Islet precursor cell (in vitro differentiated cells): ENCODE measurements at regions not wholly inside any gene's neighbourhood (a gene's known extent, or its start where the extent isn't known, plus 50 kb on each side); places are given as distances from the start of the nearest gene placed in this dataset.
"Not testable (repeated sequence)": the region's sequence is repeated elsewhere in the genome, so short reads cannot be mapped to it uniquely, and the experiment has no call there.

Experiments used
- DNase-seq: peaks from one replicate; pipeline ENCODE4 v3.0.0-alpha.2; 2018

DNA sequence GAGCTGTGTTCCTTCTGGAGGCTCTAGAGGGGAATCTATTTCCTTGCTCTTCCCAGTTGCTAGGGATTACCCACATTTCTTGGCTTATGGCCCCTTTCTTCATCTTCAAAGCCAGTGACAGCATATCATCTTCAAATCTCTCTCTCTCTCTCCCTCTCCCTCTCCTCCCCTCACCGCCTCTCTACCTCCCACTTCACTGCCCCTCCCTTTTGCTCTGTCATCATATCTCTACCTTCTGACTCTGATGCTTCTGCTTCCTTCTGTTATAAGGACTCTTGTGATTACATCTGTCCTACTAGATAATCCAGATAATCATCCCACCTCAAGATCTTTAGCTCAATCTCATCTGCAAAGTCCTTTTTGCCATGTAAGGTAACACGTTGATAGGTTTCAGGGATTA lies 93.1 kb upstream of the TEX13D start:
- DNase-seq: no peak

DNA sequence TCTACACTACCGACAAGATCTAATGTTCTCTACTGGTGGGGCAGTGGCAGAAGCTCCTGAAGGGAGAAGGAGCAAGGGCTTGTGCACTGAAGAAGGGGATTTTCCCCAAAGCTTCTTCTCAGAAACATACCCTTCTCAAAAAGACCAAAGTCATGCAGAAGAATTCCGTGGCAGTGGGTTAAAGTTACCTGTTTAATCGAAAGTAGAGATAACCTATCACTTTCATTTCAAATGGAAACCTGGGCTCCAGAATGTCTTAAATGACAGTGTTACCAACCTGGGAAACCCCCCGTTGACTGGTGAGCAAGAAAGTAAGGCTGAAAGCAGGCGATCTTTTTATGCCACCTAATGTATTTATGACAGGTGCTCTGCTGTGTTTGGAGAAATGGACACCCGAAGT lies 92.5 kb upstream of the TEX13D start:
- no peak for DNase-seq

DNA sequence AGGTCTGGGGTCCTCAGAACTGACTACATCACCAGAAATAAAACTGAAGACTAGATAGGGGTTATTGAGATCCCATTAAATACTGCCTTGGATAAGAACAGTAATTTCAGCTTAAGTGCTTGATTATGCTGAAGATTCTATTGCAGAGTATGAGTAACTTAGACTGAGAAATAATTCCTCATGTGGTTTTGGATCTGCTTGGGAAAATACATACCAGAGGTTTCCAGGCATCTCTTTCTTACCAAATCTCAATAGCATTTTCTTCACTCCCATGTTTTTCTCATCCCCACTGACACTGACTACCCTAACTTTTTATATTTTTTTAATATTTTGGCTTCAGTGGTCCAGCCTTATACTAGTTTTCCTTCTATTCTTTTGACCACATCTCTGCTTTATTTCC lies 92.0 kb upstream of the TEX13D start:
- DNase-seq: no peak

DNA sequence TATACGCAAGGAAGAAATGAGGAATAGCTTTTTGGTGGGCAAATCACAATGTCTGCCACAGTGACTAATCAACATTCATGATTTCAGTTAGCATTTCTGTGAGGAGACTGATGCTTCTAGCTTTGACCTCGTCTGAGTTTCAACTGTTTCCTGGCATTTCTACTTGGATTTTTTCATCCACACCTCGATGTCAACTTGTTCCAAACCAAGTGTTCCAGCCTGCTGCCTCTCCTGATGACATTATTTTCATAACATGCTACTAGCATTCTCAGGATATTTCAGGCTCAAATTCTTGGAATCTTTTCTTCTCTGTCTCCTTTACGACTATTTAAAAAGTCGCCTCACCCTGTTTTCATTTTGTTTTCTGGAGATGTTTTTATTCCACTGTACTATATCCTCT lies 90.3 kb upstream of the TEX13D start:
- DNase-seq: no peak

DNA sequence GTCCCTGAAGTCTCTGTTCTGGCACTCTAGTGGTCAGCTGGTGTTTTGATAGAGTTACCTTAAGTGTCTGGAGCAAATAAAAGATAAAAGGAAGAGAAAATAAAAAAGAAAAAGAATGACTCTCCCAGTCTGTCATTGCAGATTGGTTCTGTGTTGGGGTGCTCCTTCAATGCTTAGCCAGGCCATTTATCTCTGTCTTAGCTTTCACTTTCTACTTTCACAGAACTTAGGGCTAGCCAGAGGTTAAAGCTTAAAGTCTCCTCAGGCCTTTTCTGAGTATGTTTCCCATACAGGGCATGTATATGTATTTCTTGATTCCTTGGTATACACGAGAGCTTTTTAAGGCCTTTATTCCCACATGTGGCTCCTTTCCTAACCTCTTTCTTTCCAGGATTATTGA lies 83.1 kb upstream of the TEX13D start:
- no peak for DNase-seq

DNA sequence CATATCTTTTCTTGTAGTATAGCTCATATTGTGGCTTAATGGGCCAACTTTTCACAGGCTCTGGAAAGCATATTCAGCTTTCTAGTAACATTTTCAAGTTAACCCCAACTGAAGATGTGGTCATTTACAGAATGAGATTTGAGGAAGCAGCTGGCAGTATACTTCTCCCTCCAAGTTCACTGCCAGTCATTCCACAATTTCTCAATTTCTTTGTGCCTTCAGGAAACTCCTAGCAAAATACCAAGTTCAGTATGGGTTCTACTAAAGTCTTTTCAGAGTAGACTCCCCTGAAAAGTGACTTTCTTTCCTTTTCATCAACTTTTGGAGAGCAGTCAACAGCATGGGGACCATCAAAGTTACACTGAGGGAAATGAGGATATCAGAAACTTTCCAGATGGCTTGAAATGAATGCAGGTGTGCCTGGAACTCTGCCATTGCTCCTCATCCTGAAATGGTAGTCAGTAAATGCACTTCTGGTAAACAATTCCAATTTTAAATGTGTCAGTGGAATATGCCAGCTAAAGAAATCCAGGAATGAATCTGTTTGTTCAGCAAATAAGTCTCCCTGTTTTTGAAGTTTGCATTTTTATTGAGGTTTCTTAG lies 81.5 kb upstream of the TEX13D start:
- DNase-seq: no peak

DNA sequence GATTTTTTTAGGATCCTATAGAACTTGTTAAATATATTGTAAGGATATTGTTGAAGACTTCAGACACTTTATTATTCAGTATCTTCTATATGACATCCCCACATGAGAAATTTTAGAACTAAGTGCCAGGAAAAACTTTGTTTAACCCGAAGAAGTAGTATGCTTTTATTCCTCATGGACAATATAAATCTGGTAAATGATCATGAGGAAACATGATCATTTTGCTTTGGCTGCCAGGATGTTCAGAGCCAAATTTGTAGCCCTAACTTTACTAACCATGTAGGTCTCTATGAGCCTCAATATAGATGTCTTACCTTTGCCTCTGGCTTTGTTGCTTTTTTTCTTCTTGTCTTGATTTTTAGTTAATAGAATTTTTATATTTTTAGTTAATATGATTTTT lies 77.8 kb upstream of the TEX13D start:
- DNase-seq: no peak

DNA sequence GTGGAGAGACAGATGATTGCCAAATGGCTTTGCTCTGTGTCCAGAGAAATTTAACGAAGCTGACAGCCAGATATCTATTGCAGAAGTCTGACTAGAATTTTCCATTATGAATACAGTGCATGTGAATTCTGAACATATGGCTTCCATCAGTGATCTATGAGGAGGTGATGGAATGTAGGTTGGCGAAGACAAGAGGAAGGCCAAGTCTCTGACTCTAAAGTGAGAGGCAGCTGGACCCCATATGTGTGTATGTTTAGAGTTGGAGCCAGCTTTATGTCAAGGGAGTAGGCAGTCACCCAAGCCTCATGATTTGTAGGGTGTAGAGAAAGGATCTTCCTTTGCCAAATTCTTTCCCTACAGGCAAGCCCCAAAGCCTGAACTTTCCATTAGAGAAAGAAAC lies 76.2 kb upstream of the TEX13D start:
- no peak for DNase-seq

DNA sequence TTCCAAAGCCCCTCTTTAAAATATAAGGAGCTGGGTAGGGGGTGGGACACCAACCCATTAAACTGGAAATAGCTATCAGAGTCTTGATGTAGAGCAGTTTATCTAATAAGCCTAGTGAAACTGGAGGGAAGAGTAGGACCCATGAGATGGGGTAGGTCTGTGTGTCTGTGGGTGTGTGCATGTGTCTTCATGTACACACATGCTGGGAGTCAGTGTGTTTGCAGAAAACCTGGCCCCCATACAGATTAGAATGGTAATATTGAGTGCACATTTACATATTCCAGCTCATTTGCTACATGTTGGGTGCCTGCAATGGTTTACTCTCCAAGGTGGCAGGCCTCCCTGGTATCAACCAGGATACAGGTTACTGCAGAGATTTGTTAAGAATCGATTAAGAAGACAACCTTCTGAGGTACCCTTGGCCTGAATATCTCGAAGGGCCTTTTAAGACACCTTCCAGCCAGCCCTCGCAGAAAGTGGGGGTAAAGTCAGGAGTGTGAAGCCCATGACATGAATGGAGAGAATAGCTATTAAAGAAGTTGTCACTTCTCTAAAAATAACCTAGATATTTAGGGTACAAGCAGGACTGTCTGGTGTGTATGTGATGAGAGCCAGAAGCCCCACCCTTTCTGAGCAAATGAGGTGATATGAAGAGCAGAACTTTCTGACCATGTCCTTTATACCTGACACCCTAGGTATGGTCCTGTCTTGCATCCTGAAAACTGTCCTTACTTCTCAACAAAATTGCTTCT lies 75.7 kb upstream of the TEX13D start:
- no peak for DNase-seq

DNA sequence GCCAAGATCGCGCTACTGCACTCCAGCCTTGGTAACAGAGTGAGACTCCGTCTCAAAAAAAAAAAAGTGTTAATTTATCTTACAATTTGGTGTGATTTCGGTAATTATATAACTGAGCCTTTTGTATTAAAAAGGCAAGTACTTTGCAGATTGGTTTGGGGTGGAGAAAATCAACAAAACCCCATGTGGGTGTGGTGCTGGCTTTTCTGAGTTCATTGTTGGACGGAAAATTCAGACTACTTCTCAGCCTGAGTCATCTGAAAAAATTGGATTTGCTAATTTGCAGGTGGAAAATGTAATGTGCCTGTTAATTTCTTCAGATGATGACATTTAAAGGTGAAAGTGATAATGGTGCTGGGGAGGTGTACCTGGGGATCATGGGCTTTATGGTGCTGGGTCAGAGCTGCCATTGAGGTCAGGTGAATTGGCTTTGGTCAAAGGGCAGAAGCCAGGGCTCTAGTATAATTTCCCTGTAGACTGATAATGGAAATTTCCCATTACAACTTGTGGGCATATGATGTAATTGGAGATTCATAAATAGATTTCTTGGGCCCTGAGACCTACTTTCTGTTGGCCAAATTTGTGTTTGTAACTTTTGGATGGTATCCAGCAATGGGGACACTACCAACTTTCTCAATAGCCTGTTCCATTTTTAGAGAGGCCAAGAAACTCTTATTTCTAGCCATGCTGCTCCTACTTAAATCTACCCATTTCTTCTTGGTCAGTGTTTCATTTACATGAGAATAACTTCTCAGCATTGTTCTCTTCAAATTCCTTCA lies 74.3 kb upstream of the TEX13D start:
- no peak for DNase-seq

DNA sequence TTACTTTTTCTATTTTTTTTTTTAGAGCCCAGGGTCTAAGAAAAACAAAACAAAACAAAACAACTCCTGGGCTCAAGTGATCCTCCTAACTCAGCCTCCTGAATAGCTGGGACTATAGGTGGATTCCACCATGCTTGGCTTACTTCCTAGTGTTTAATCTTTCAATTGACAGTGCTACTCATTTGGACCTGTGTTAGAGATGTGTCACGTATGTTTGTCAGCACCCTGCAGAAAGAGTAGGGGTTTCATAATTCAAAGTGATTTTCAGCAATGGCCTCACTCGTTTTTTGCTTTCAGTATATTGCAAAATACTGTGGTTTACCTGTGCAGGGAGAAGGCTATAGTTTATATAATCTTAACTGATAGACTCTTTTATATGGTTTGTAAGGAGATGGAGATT lies 71.6 kb upstream of the TEX13D start:
- DNase-seq: no peak

DNA sequence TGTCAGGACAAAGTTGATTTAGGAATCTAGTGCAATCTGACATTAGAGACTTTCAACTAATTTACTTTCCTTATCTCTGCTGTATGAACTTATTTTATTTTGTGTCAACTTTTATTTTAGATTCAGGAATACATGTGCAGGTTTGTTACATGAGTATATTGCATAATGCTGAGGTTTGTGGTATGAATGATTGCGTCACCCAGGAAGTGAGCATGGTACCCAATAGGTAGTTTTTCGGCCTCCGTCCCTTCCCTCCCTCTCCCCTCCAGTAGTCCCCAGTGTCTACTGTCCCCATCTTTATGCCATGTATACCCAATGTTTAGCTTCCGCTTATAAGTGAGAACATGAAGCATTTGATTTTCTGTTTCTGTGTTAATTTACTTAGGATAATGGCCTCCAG lies 68.7 kb upstream of the TEX13D start:
- DNase-seq: no peak

DNA sequence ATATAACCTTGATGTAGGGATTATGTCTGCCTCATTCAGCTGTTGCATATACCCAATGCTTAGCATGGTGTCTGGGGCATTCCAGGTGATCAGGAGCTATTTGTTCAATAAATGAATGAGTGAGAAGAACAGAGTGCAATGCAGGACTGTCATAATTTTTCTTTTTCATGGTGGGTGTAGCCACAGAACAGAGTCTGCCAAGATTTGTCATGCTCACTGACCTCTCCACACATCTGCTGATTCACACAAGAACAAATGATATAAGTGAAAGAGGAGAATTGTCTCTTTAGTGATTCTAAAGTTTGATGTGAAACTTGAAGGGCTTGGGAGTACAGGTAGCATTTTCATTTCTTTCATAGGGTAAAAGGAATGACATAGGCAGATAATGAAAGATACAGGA lies 64.4 kb upstream of the TEX13D start:
- no peak for DNase-seq

DNA sequence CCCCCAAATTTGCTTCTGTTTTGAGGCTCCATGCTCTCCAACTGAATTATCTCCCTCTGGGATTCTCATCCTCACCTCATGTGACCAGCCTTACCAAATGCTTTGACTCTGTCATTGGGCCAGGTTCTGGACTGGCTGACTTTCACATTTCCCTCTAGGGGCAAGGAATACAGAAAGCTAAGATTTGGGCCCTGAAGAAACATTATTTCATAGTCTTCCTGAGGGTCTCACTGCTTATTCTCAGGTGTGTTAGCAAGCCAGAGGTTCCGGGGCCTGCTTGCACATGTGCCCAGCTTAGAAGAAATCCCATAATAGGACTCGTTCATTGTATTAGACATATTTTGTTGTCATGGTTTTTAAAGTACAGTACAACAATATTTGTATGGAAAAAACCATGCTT lies 62.6 kb upstream of the TEX13D start:
- no peak for DNase-seq

DNA sequence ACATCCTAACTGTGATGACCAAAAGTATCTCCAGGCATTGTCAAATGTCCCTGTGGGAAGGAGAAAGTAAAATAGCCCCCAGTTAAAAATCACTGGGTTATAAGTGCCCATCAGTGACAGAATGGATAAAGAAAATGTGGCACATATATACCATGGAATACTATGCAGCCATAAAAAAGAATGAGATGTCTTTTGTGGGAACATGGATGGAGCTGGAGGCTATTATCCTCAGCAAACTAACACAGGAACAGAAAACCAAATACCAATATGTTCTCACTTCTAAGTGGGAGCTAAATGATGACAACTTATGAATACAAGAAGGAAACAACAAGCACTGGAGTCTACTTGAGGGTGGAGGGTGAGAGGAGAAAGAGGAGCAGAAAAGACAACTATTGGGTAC lies 60.9 kb upstream of the TEX13D start:
- not testable (repeated sequence) for DNase-seq

DNA sequence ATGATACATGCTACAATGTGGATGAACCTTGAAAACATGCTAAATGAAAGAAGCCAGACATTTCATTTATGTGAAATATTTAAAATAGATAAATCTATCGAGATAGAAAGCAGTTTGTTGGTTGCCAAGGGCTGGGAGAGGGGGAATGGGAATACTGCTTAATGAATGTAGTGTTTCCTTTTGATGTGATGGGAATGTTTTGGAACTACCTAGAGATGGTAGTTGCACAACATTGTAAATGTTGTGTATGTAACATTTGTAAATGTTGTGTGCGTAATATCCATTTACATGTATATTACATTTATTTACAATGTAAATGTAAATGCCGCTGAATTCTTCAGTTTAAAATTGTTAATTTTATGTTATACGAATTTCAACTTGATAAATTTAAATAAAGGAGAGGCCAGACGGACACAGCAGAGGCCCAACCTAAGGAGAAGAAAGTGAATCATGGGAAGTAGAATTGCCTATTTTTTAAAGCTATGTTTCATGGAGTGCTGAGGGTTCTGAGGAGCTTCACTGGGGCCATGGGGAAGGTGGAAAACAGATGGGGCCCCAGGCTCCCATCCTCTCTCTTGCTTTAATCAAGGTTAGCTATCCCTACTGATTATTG lies 60.0 kb upstream of the TEX13D start:
- no peak for DNase-seq

DNA sequence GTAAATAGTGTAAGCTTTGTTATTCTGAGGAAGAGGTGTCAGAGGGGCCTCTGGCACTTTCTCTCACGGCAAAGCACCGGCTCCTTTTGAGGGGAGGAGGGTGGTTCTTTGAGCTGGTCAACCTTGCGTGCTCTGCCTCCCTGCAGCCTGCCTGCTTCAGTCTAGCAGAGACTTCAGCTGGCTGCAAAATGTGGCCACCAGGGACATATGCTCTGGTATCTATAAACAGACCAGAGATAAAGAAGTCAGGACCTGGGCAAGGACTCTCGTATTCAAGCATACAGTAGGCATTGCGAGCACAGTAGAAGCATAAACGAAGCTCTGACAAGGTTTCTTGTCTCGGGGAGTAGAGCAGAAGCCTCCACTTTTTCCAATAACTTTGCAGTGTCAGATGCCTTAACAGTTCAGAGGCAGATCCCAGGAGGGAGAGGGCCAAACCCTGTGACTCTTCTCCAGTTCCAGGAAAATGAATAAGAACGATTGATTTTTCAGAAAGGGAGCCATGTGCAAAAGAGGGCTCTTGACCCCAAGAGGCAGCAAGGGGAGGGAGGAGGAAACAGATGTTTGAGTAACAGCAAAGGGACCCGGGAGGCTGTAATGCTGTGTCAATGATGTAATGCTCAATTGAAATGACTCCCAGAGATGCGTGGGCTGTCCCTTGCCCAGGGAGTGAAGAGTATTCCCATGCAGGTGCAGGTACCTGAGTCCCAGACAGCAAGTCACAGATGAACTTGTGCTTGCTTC lies 57.9 kb upstream of the TEX13D start:
- DNase-seq: no peak

DNA sequence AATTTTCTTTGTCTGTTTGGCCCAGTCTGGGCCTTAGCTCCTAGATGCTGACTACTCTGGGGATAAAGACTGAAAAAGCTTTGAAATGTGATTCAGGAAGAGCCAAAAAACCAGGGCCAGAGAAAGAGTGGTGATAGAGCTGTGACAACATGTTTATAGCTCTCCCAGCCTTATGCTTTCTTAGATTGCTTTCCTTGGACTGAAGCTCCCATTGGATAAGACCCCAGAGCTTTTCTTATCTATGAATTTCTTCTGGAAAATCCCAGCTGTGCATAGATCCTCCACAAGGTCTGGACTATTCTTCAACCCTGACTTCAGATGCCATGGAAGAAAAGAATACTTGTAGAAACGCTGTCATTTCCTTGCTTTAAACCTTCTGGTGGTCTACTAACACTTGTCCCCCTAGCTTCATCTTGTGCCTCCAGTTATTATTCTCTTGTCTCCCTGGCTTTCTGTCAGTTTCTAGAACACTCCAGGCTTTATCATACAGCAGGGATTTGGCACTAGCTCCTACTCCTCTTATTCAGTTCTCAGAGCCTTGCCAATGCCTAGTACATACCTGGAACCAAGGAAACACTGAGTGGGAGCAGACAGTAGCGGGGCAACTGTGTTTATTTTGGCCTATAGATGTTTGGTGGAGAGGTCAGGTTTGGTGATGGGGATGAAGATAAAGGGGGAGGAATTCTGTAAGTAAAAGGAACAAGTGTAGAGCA lies 57.1 kb upstream of the TEX13D start:
- DNase-seq: no peak

DNA sequence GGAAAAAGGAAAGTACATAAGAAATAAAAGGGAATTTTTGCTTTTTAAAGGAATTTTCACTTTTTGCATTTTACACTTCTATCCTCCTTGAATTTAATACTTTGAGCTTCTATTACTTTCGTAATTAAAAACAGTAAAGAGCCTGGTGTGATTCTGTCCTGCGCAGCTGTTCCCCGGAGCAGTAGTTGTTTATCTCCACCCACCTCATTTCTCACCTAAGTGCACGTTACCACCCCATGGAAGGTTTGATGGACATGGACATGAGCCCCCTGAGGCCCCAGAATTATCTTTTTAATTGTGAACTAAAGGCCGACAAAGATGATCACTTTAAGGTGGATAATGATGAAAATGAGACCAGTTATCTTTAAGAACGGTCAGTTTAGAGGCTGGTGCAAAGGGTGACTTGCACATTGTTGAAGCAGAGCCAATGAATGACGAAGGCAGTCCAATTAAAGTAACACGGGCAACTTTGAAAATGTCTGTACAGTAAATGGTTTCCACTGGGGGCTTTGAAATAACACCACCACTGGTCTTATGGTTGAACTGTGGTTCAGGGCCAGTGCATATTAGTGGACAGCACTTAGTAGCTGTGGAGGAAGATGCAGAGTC lies 52.1 kb upstream of the TEX13D start:
- no peak for DNase-seq

DNA sequence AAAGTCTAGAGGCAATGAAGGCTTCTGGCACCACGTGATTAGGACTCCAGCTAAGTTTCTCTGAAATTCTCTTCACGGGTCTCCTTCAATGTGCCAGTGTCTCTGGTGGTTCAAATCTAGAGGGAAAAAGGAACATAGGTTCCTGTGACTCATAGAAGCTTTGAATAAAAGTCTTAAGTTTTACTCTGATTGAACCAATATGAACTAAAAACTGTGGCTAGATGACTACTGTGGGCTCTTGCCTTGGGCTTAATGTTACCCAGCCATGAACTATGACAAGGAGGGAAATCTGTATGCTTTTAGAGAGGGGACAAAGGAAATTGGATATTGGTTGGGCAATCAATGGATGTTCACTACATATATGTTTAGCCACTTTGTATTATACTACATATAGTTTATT lies 49.9 kb upstream of the TEX13D start:
- no peak for DNase-seq
